Inflammatory macrophage treated with lipopolysaccharide for 4 hours (primary cell): ENCODE measurements at regions not wholly inside any gene's neighbourhood (a gene's known extent, or its start where the extent isn't known, plus 50 kb on each side); places are given as distances from the start of the nearest gene placed in this dataset.
"Not testable (repeated sequence)": the region's sequence is repeated elsewhere in the genome, so short reads cannot be mapped to it uniquely, and the experiment has no call there.

Experiments used
- DNase-seq: peaks from one replicate; pipeline ENCODE4 v3.0.0-alpha.2; 2020

DNA sequence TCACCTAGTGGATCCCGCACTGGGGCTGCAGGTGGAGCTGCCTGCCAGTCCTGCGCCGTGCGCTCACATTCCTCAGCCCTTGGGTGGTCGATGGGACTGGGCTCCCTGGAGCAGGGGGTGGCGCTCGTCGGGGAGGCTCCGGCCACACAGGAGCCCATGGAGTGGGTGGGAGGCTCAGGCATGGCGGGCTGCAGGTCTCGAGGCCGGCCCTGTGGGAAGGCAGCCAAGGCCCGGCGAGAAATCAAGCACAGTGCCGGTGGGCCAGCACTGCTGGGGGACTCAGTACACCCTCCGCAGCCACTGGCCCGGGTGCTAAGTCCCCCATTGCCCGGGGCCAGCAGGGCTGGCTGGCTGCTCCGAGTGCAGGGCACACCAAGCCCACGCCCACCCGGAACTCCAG, 1708.6 kb downstream of the OLFM4 start:
- not testable (repeated sequence) for DNase-seq

DNA sequence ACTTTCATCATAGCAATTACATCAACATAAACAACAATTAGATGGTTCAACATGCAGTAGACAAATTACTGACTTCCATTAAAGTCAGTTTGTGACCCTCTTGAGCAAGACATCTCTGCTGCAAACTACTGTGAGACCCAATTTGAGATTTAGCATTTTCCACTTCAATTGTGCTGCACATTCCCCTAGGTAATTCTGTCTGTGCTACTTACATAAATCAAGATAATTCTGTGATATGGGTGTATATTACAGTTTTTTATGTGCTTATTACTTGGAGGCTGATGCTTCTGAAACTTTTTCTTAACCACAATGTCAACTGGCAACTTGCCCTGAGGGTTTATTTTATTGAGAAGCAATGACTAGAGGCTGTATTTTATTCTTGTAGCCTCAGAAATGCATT, 1714.4 kb downstream of the OLFM4 start:
- no peak for DNase-seq

DNA sequence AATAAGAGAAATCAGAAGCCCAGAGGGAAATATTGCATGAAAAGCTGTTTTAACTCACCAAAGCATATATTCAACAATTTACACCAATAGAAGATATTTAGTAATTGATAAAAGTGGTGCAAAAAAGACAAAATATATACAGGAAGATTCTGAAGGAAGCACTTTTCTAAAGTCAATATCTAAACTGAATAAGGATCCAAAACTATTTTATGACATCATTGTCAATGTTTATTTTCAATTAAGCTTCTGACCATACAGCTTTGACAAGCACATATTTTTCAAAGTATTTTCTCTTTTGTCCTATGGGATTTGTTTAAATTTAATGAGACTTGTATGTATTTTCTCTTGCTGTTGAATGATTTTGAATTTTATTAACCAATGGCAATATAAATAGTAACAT, 1716.1 kb downstream of the OLFM4 start:
- DNase-seq: no peak

DNA sequence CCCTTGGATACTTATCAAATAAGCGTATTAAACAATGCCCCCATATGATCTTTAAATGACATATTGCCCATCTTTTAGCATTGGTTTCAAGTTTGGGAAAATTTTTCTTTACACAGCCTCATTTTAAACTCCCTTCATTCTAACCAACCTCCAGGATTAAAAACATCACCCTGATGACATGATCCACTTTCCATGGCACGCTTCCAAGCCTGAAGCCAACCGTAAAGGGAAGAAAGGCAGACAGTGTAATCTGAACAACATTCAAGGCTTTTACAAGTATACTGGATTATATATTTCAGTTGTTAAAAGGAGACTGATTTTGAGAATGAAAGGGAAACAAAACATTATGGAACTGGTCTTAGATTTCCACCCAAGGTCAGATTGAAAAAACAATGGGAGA, 1721.9 kb downstream of the OLFM4 start:
- DNase-seq: no peak

DNA sequence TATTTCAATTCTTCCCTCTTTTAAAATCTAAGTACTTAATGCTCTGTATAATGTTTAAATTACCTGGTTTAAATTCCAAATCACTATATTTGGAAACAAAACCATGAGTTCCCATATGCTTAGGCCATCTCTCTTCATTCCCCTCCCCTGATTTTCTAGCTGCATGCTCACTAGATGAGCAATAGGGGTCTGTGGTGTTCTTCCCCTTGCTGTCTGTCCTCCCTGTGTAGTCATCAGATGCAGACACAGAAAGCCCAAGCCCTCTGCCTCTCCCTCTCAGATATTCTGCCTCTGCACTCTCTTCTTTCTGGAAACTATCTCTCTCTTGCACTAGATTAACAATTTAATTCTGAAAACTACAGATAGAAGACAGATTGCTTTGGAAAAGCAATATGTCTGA, 1730.2 kb downstream of the OLFM4 start:
- DNase-seq: no peak

DNA sequence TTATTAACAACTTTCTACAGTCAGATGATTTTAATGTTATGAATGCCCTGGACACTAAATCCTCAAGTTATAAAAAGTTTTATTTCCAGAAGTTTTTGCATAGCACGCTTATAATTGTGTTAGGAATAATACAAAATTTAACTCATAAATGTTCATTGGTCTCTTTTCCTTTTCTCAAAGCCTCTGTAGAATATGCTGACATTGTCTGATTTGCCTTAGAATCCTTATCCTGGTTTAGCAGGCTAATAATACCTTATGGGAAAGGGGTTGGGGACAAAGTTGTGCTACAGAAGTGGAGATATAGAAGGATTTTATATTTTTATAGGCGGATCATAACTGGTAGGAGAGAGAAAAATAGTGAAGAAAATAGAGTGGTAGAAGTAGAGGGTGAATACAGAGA, 1739.6 kb downstream of the OLFM4 start:
- no peak for DNase-seq

DNA sequence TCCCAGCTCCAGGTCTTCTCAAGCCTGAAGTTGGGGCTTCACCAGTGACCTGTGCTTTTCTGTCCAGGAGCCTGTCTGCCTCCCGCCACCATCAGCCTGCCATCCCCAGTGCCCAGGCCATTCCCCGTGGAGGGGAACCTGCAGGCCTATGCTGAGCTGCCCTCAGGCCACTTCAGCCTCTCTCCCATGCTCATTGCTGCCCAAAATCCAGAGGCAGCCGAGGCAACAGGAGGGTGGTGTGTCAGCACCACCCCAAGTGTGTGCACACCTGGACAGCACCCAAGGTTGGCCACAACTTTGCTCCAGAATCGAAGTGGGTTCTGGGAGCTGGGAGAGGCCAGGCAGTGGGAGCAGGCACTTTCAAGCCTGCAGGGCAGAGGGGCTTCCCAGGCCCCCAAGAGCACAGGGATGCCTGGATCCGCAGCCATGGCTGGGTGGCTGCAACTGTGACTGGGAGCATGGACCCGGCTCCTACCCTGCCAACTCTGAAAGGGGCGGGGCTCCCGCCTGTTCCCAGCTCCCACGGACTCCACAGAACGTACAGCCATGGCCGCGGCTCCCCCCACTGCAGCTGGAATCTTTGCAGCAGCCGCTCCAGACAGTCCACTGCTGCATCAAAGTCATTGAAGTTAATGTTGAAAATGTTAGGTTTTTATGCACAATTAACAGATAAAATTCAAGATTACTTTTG, 1747.0 kb downstream of the OLFM4 start:
- DNase-seq: no peak

DNA sequence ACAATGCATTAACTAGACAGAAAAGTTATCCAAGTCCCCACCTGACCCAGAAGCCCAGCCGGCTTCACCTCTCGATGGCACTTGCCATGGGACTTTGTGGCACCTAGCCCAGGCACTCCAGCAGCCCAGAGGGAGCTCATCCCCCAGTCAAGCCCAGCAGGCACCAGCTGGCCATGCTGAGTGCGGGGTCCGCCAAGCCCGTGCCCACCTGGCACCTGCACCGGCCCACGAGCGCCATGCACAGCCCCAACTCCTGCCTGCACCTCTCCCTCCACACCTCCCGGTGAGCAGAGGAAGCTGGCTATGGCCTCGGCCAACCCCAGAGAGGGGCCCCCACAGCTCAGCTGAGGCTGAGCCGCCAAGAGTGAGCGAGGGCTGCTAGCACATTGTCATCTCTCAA, 1759.1 kb downstream of the OLFM4 start:
- DNase-seq: no peak

DNA sequence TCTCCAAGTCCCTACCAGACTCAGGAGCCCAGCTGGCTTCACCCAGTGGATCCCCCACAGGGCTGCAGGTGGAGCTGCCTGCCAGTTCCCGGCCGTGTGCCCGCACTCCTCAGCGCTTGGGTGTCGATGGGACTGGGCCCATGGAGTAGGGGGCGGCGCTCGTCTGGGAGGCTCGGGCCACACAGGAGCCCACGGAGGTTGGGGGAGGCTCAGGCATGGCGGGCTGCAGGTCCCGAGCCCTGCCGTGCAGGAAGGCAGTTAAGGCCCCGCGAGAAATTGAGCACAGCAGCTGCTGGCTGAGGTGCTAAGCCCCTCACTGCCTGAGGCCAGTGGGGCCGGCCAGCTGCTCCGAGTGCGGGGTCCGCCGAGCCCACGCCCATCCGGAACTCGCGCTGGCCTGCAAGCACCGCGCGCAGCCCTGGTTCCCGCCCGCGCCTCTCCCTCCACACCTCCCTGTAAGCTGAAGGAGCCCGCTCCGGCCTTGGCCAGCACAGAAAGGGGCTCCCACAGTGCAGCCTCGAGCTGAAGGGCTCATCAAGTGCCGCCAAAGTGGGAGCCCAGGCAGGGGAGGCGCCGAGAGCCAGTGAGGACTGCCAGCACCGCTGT, 1771.1 kb downstream of the OLFM4 start:
- no peak for DNase-seq

DNA sequence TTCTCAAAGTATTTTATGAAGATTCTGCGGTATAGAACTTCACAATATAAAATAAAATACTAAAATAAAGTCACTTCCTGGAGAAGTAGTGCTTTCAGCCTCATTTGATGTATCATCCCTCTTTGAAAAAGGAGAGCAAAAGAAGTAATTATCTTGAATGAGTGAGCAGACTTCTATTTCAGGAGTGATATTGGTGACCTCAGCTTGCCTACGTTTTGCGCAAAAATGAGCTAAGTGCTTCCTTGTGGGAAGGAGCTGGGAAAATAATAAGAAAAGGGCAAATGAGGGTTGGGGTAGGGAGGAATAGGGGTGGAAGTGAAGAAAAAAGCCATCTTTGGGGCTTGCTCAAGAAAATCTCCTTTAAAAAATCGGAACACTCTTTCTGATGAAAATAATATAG, 1773.6 kb downstream of the OLFM4 start:
- DNase-seq: no peak

DNA sequence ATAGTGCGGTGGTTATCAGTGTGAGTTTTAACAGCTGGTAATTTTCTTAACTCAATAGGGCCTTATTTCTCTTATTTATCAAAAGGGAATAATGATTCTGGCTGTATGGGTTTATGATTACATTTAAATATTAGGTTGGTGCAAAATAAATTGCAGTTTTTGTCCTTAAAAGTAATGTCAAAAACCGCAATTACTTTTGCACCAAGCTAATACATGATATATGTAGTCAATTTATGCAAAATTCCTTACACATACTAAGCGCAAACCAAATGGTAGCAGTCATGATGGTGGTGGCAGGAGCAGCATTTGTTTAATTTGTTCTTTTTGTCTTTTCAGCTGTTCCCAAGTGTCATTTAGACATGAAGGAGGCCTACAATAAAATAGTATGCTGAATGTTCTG, 1777.1 kb downstream of the OLFM4 start:
- no peak for DNase-seq

DNA sequence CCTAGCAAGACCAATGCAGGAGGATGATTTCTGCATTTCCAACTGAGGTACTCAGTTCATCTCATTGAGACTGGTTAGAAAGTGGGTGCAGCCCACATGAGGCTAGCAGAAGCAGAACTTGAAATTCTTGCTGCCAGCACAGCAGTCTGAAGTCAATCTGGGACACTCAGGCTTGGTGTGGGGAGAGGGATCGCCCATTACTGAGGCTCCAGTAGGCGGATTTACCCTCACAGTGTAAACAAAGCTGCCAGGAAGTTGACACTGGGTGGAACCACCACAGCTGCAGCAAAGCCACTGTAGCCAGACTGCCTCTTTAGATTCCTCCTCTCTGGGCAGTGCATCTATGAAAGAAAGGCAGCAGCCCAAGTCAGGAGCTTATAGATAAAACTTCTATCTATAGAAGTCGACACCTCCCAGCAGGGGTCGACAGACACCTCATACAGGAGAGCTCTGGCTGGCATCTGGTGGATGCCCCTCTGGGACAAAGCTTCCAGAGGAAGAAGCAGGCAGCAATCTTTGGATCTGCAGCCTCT, 1793.4 kb downstream of the OLFM4 start:
- DNase-seq: not testable (repeated sequence)

DNA sequence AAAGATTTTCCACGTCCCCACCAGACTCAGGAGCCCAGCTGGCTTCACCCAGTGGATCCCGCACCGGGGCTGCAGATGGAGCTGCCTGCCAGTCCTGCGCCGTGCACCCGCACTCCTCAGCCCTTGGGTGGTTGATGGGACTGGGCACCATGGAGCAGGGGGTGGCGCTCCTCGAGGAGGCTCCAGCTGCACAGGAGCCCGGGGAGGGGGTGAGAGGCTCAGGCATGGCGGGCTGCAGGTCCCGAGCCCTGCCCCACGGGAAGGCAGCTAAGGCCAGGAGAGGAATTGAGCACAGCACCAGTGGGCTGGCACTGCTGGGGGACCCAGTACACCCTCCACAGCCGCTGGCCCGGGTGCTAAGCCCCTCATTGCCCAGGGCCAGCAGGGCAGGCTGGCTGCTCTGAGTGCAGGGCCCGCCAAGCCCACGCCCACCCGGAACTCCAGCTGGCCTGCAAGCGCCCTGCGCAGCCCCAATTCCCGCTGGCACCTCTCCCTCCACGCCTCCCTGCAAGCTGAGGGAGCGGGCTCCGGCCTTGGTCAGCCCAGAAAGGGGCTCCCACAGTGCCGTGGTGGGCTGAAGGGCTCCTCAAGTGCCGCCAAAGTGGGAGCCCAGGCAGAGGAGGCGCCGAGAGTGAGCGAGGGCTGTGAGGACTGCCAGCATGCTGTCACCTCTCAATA, 1800.9 kb downstream of the OLFM4 start:
- not testable (repeated sequence) for DNase-seq

DNA sequence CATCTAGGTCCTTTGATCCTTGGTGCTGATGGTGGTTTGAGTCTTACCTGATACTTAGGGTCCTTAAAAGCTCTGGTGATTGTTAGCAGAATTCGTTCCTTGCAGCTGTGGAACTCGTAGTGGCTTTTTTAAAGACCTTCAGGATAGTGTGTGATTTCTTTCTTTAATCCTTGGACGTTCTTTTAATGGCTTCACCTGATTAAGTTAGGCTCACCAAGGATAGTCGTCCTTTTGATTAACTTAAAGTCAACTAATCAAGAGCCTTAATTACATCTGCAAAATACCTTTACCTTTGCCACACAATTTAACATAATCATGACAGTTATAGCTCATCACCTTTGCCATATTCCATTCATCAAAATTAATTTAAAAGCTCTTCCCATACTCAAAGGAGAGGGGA, 1807.7 kb downstream of the OLFM4 start:
- DNase-seq: no peak

DNA sequence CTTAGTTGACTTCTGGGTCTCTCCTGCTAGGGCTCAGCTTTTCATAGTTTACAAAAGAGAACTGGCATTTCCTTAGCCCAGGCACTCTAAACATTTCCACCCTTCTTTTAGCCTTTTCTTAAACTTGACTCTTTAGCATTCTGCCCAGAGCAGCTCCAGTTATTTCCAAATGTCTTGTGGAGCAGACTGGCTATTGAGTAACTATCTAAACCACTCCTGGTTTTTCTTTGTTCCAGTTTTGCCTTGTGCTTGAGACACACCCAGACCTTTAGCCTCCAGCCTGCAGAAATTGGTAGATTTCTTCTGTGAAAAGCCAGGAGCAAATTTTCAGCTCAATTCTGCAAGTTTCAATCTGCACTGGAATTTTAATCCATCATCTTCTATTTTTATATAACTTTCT, 1813.1 kb downstream of the OLFM4 start:
- no peak for DNase-seq

DNA sequence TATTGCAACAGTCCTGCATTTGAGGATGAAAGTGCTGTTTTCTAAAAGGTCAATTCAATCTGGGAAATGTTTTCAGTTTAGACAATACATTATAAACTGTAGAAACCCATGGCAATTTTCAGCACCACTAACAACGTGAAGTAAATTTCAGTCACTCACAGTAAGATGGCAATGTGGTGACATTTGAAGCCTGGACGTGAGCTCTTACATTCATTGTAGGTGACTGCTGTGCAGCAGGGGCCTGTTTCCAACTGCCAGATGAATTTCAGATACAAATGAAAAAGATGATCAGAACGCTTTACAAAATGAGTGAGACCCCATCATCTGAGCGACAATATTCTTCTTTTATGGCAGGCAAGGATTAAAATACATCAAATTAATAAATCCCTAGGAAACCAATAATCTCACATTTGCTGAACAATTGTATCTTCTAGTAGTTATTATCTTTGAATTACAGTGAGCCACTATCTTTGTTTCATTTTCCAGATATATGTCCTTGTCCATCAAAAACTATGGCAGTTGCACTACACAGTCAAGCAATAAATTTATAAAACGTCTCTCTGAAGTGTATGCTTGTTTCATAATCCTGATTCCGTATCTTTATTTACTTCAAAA, 1816.8 kb downstream of the OLFM4 start:
- DNase-seq: no peak

DNA sequence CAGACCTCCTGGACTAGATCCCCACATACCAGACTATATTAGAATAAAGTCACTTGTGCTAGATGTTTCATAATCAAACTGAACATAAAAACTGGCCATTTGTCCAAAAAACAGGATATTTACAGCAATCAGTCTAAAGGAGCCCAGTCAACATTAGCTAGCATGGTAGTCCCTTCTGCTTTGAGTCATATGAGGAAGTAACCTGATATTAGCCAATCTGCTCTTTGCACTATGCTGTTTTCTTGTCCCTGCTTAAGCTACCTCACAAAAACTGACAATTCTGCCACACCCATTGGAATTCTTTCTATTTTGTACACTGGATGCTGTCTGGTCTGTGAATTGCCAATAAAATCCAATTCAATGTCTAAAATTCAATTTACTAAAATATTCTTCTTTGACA, 1824.2 kb downstream of the OLFM4 start:
- DNase-seq: no peak

DNA sequence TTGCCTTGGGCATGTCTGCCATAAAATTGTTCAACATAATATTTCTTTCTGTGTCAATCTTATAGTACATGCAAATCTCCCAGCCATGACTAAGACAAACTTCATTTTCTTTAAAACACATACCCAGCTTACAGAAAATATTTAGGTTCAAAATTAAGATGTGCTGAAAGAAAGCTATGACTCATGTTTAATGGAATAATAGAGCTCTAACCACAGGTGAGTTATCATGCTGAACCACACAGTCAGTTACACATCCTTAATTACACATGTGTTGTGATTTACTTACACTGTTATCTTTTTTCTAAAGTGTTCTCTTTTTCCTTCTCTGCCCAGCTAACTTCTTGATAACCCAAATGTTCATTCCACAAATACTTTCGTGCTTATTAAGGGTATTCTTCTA, 1831.2 kb downstream of the OLFM4 start:
- no peak for DNase-seq

DNA sequence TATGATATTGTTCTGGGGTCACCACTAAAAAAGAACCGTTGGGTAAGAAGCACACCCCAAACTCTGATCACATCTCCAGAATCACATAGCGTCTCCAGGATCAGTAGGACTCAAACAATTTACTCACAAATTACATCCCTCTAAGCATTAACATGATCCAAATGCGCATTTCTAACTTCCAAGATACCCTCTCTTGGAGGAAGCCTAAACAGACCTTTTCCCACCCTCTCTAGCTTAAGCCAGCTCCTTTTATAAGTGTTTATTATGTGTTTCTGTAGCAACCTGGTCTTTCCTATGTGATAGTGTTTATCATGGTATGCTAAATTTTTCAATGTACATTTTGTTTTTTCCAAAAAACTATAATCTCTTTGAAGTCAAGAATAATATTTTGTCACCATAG, 1846.5 kb downstream of the OLFM4 start:
- DNase-seq: no peak

DNA sequence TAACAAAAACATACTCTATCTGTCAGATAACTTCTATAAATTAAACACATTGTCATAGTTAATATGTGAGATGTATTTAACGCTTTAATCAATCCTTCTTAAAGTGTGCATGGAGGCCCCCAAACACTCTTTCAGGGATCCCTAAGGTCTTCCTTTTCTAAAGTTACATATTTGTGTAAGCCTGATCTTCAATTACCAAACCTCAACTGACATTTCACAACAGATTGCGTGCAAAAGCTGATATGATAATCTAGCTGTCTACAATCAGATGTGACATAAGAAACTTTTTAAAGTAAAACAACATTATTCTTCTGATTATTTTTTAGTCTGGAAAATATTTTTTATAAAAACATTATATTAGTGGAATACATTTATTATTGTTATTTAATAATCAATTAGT, 1850.4 kb downstream of the OLFM4 start:
- DNase-seq: no peak

DNA sequence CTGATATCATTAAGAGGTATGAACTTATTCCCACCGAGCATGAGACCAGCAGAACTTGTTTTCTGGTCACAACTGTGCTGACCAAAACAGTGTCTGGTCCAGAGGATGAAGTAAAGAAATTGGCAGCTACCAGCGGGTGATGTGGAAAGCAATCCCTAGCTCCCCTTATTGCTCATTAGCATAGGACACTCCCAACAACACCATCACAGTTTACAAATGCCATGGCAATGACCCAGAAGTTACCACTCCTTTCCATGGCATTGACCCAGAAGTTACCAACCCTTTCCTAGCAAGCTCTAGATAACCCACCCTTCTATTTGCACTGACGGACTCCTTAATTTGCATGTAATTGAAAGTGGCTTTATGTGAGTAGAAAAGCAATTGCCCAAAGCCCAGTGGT, 1856.1 kb downstream of the OLFM4 start:
- DNase-seq: no peak

DNA sequence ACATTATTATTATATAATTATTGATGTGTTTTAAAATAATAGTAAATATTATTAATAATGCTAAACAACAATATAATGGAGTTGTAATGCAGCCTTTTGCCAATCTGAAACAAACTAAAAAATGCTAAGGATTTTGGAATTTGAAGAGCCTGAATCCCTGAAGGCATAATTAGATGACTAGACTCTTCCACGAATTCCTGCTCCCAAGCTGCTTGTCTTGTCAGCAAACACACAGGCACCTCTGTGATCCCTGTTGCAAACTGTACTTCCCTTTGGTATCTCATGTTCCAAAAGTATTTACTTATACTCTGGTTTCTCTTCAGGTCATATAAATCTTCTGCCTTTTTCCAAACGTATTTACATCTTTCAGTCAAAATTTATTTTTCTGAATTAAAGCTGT, 1862.4 kb downstream of the OLFM4 start:
- no peak for DNase-seq

DNA sequence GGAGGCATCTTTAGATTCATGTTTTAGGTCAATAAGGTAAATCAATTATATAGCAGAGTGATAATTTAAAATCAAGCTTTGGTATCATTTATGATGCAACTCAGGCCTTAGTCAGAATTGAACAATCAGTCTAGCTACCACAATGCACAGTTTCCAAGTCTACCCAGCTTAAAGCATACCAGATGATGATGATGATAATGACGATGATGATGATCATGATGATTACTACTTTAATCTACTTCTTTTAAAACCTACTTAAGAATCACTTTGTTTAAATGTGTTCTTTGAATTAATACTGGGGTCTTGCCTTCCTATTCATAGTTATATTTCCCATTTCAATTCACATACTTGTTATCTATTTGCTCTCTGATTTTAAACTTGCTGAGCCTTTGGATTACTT, 1872.7 kb downstream of the OLFM4 start:
- no peak for DNase-seq

DNA sequence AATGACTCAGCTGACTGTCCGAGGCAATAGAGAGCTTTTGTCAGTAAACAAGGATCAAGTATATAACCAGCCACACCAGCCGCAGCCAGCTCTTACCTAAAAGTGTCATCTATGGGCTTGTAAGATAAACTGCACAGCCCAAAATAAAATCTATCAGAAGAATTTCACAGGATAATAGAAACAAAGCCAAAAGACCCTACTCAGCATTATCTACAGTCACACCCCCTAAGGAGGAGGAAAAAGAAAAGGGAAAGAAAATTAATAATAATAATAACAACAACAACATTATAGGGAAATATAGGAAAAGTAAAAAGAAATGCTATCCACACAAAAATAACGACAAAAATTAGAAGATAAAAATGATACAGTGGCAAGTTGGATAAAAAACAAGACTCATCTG, 1883.8 kb downstream of the OLFM4 start:
- no peak for DNase-seq
